ENCODE measurements at regions not wholly inside any gene's neighbourhood (a gene's known extent, or its start where the extent isn't known, plus 50 kb on each side); places are given as distances from the start of the nearest gene placed in this dataset.

- DNase-seq, result no peak
Observed at GRCh38 chr22:19574247-19574646, 50.0 kb upstream of the CLDN5 start.

GRCh38 chr22:19576460-19577421, 52.5 kb upstream of the CLDN5 start:
- peak; percentile 79 for DNase-seq

GRCh38 chr22:19577422-19577966, 53.3 kb upstream of the CLDN5 start:
- peak; percentile 51 for DNase-seq

DNA sequence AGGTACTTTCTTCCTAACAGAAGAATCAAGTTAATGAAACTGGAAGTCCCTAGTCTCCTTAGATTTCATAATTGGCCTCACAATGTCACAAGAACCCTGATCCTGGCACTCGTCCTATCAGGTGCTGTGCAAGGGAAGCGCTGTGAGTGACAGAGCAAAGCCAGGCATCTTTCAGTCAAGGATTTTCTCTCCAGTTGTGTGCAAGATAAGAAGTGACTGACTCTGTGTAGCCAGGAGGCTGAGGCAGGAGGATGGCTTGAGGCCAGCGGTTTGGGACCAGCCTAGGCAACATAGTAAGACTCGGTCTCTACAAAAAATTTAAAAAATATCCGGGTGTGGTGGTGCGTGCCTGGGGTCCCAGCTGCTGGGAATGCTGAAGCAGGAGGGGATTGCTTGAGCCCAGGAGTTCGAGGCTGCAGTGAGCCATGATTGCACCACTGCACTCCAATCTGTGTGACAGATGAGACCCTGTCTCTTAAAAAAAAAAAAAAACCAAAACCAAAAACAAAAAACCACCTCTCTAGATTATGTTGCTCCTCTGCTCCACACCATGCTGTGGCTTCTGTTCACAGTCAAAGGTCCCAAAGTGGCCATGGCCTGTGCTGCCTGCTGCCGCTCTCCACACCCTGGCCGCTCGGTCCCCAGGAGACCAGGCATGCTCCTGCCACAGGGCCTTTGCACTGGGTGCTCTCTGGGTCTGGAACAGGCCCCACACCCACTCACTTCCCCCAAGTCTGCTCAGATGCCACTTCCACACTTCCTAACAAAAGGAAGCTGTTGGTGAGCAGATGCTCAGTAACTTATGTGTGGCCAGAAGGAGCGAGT, 54.2 kb upstream of the CLDN5 start:
- peak; percentile 37 for DNase-seq

DNA sequence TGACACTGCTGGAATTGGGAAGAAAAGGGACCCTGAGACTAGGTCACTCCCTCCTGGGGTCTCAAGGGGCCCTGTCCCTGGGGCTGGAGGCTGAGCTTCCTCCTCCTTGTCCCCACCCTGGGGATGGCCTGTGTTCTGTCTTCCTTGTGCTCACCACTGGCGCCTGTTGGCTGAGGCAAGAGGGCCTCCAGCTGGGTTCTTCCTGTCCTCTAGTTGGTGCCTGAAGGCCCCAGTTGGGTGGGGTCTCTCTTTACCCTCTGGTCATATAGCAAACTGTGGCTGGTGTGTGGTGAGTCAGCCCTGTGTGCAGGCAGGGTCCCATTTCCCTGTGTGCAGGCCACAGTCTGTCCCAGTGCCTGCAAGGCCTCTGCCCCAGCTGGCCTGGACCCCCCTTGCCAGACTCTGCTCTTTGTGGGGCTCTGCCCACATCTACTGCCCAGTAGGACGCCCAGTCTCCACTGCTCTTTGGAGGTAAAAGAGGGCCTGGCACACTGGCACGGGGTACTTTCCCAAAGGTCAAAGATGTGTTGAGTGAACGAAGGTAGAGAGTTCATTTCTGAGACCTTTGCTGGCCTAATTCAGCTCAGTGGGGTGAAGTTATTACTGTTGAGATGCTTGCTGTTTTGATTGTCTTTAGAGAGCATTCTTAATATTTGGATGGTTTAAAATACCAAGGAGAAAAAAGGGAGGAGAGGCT, 55.1 kb upstream of the CLDN5 start:
- peak; percentile 84 for DNase-seq

DNA sequence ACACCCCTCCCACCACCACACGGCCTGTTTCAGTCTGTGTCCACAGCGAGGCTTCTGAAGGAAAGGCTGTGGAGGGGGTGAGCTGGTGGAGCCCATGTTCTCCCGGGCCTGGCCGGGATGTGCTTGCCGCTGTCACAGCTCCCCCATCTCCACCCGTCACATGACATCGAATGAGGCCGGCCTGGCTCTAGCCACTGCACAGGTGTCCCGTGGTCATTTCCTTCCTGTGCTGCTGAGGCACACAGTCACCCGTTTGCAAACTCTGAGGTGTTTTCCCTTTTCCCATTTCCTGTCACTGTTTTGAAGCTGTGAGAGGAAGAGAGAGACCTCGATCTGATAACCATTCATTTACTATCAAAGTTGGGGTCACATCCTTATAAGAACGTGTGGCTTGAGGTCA, 55.7 kb upstream of the CLDN5 start:
- peak; percentile 45 for DNase-seq

GRCh38 chr22:19580291-19580890, 56.2 kb upstream of the CLDN5 start:
- no peak for DNase-seq

DNA sequence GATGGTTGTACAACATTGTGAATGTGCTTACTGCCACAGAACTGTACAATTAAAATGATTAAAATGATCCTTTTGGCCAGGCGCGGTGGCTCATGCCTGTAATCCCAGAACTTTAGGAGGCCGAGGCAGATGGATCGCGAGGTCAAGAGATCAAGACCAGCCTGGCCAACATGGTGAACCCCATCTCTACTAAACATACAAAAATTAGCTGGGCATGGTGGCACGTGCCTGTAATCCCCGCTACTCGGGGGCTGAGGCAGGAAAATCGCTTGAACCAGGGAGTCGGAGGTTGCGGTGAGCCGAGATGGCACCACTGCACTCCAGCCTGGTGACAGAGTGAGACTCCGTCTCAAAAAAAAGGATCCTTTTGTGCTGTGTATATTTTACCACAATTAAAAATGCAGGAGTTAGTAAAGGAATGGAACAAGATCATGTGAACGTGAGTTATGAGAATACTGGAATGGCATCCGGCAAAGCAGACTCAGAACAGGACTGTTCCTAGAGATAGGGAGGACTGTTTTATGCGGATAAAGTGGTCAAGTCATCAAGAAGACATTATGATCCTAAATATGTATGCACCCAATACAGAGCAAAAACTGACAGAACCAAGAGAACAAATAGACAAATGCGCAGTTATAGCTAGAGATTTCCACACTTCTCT, 58.0 kb upstream of the CLDN5 start:
- no peak for DNase-seq

DNA sequence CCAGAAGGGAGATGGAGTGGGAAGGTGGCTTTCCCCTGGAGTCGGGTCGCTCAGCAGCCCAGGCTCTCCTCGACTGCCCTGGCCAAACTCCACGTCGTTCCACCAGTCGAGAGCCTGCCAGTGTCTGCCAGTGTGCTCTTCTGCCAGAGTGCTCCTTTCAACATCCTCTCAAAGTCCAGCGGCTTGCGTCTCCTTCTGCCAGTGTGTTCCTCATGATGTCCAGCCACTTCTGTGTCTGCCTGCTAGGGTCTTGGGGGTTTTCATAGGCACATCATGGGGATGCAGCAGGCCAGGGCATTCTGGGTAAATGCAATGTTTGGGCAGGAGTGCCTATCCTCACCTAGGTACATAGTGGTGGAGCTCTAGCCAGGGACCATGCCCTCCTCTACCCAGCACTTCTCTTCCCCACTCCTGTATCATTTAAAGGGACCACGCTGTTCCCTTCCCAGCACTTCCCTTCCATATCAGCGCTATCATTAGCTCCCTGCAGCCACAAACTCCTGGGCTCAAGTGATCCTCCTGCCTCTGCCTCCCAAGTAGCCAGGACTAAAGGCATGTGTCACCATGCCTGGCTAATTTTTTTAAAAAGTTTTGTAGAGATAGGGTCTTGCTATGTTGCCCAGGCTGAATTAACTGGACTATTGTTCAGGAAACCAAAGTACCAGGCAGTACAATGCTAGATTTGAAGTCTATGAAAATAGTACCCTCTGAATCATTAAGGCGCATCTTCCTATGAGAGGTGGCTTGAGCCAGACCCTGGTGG, 62.9 kb upstream of the CLDN5 start:
- DNase-seq, result no peak

GRCh38 chr22:19590696-19591095, 66.5 kb upstream of the CLDN5 start:
- DNase-seq, result no peak

DNA sequence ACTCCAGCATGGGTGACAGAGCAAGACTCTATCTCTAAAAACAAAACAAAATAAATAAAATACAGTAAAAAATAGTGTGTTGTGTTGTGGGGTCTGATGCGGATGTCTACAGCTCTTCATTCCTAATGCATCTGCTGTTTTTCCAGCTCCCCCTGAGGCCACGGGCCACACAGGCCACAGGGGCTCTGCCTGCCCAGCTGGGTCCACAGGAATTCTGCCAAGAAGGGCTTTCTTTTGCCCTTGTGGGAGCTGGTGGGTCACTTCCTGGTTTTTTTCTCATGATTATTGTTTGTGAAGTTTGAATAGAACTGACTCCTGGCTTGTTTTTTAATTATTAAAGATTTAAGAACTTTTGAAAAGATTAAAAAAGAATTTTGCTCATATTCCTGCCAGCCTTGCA, 67.4 kb upstream of the CLDN5 start:
- no peak for DNase-seq

DNA sequence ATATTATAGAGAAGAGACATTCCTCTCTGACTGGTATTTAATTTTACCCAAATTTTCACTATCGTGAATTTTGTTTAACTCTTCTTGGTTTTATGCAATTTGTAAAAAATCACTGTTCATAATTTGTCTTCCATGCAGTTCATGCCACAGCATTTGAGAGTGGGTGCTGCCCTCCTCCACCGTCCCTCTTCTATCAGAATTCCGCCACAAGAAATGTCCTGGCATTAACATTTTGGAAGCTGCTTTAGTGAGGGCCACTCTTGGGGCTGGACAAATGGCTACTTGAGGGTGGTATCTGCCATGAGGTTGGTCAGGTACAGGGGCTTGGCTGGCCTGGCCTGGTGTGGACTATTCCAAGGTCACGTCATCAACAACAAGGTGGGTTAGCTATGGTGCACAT, 68.3 kb upstream of the CLDN5 start:
- DNase-seq, result no peak

DNA sequence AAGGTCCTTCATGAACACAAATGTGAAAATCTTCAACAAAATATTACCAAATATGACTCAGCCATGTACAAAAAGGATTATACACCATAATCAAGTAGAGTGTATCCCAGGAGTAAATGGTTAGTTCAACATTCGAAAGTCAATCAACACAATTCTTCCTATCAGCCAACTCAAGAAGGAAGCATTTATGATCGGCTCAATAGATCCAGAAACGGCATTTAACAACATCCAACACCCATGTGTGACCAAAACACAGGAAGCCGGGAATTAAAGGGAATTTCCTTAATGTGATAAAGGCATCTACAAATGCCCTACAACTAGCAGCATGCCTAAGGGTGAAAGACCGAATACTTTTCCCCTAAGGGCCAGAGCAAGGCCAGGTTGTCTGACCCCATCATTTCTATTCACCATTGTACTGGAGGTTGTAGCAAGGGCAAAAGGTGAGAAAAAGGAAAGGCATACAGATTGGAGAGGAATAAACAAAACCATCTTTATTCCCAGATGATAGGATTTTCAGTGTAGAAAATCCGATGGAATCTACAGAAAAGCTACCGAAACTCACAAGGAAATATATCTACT, 69.9 kb upstream of the CLDN5 start:
- no peak for DNase-seq

DNA sequence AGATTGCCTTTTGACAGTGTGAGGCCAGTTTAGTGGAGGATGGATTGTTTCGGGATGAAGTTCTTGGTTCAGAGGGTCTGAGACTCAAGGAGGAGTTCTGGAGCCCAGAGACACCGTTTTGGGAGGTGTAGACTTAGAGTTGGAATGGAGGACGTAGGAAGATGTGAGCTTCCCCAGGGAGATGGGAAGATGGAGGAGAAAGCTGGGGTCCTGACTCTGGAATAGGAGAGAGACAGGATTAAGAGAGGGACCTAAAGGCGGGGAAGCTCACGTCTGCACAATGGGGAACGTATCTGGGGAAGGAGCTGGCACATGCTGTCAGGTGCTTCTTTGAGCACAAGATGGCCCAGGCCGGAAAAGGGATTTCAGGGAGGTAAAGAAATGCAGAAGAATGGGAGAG, 71.3 kb upstream of the CLDN5 start:
- no peak for DNase-seq

DNA sequence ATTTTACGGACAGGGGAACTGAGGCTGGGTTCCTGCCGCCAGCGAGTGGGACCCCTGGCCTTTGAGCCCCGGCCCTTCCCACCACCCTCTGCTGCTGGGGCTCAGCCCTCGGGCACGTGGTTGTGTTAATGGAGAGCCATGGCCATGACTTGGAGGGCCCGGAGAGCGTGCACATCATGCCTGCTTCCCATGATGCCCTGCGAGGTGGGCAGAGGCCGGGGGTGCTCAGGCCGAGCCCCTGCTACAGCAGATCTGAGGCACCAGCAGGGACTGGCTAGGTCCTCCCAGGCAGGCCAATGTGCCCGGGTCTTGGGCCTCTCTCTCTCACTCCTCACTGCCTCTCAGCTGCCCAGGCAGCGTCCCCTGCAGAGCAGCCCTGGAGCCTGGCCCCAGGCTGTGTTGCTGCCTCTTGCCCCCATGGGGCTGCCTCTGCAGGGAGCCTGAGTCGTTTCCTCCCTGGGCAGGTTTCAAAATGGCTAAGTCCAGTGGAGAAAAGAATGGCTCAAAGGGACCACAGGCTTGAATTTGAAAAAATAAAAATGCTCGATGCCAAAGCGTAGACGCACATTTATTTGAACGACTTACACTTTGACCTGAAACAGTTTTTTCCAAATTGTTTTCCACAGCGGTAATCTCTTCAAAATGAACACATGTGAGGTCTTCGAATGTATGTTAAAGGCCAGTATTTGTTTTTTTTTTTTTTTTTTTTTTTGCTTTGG, 72.6 kb upstream of the CLDN5 start:
- no peak for DNase-seq

- no peak for DNase-seq
Observed at GRCh38 chr22:19597399-19597735, 73.2 kb upstream of the CLDN5 start.

GRCh38 chr22:19598054-19598855, 74.0 kb upstream of the CLDN5 start:
- DNase-seq, result no peak

DNA sequence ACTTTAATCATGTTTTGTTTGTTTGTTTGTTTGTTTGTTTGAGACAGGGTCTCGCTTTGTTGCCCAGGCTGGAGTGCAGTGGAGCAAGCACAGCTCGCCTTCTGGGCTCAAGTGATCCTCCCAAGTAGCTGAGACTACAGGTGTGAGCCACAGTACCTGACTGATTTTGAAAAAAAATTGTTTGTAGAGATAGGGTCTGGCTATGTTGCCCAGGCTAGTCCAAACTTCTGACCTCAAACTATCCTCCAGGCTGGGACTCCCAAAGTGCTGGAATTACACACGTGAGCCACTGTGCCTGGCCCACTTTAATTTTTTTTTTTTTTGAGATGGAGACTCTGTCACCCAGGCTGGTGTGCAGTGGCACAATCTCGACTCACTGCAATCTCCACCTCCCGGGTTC, 74.8 kb upstream of the CLDN5 start:
- DNase-seq, result no peak

GRCh38 chr22:19599626-19600243, 75.5 kb upstream of the CLDN5 start:
- DNase-seq, result no peak

Data from islet precursor cell (in vitro differentiated cells).